ENCODE measurements at regions not wholly inside any gene's neighbourhood (a gene's known extent, or its start where the extent isn't known, plus 50 kb on each side); places are given as distances from the start of the nearest gene placed in this dataset.

DNA sequence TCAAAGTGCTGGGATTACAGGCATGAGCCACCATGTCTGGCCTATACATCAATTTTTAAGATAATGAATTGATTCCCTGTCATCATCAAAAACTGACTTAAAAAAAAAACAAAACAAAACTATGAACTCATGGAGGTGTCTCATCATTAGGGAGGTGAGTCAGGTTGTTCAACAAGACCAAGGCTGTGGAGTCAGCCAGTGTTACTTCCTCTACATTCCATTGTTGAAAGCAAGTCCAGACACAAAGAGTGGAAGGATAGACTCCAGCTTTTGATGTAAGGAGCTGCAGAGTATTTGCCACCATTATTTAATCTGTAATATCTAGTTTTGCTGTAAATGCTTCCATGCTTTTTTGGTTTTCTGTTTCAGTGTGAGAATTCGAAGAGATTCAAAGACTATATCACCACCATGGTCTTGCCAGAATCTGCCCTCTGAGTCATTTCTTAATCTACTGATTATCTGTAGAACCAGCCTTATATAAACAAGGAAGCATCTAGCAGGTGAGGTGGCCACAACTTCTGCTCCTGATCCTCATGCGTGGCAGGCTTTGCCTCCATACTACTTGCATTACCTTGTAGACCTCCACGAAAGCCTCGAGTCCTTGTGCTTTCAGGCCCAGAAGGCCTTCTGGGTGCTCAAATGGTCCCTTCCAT lies 156.1 kb downstream of the FGF1 start:
- ChIA-PET CTCF (ENCODE audit: low intra/inter-chr PET ratio, low total read pairs) (no interaction called here), POLR2A (no interaction called here)
- Histone ChIP-seq H2AFZ (ENCODE audit: low read length) (no peak overlapping the region), H3K36me3 (replicated peaks in 1 of 2; ENCODE audit: control insufficient read depth in 1 of 2, insufficient read depth in 2 of 2, low read length in 2 of 2) (no peaks in the 10 kb centered on the region), H3K4me3 (replicated peaks in 1 of 3; ENCODE audit: insufficient read depth in 1 of 3, low read depth in 2 of 3, low read length in 3 of 3) (no peak overlapping the region), H3K9me3 (ENCODE audit: low read length) (no peaks in the 10 kb centered on the region; the same call in 1 of the 2 replicates), H3K9ac (ENCODE audit: insufficient read depth, low read depth, low read length) (no peak overlapping the region), H3K4me2 (ENCODE audit: low read depth, low read length) (no peak overlapping the region), H3K4me1 (ENCODE audit: insufficient read depth, low read length) (peaks cover 20% of the 10 kb centered on the region; the same call in 1 of the 2 replicates), H3K79me2 (ENCODE audit: insufficient read depth, low read length) (no peaks in the 10 kb centered on the region), H3K27me3 (ENCODE audit: control insufficient read depth in 1 of 2, insufficient read depth in 2 of 2, low read length in 2 of 2) (no peaks in the 10 kb centered on the region), H4K20me1 (ENCODE audit: insufficient read depth, low read length) (no peaks in the 10 kb centered on the region), H3K27ac (ENCODE audit: extremely low read length, insufficient read depth, low read length) (no peak overlapping the region)
- in situ Hi-C loops (cut with HindIII; ENCODE audit: extremely low pct_ligation_motif_present, low pct_unique_long_range_greater_than_20kb) = no loop called here
- intact Hi-C loops (cut with micrococcal nuclease; ENCODE audit: unreplicated experiment) = no loop called here
- DNase-seq (ENCODE audit: low spot score) (peak; percentile 59), FAIRE-seq (no peak), ATAC-seq (peak; percentile 61; the same call in 2 of the 3 replicates)
- 76% methylated on average over 4 of the region's 4 CpGs for WGBS (ENCODE audit: low lambda C conversion rate)
- no TSS peak for BruUV-seq (replicated peaks)
- no peak for TF ChIP-seq NPAS2 (CRISPR knock-in tag; IDR thresholded peaks at IDR 0.05; ENCODE audit: borderline replicate concordance)
- TF ChIP-seq ZNF552 (CRISPR knock-in tag; IDR thresholded peaks at IDR 0.05; ENCODE audit: borderline replicate concordance) = no peak
- TF ChIP-seq SALL2 (CRISPR knock-in tag; IDR thresholded peaks at IDR 0.05) = no peak
- TF ChIP-seq ZNF207 (IDR thresholded peaks at IDR 0.05; ENCODE audit: borderline replicate concordance) = no peak
- no peak for TF ChIP-seq ZFP36L1 (CRISPR knock-in tag; IDR thresholded peaks at IDR 0.05)
- no peak for TF ChIP-seq ZNF670 (CRISPR knock-in tag; IDR thresholded peaks at IDR 0.05; ENCODE audit: borderline replicate concordance)
- no peak for TF ChIP-seq ZNF282 (IDR thresholded peaks at IDR 0.05; ENCODE audit: partially characterized antibody)
- no peak for TF ChIP-seq GTF2F1 (IDR thresholded peaks at IDR 0.05; ENCODE audit: low read length)
- no peak for TF ChIP-seq ZBTB21 (CRISPR knock-in tag; IDR thresholded peaks at IDR 0.05)
- no peak for TF ChIP-seq SIN3B (IDR thresholded peaks at IDR 0.05; ENCODE audit: low read length)
- no peak for TF ChIP-seq ZNF512B (CRISPR knock-in tag; IDR thresholded peaks at IDR 0.05; ENCODE audit: borderline replicate concordance)
- TF ChIP-seq, protein P1, sequence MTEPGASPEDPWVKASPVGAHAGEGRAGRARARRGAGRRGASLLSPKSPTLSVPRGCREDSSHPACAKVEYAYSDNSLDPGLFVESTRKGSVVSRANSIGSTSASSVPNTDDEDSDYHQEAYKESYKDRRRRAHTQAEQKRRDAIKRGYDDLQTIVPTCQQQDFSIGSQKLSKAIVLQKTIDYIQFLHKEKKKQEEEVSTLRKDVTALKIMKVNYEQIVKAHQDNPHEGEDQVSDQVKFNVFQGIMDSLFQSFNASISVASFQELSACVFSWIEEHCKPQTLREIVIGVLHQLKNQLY (CRISPR knock-in tag; IDR thresholded peaks at IDR 0.05) = no peak
- TF ChIP-seq IRF2 (CRISPR knock-in tag; IDR thresholded peaks at IDR 0.05) = no peak
- TF ChIP-seq SALL1 (CRISPR knock-in tag; IDR thresholded peaks at IDR 0.05) = no peak
- TF ChIP-seq SOX5 (CRISPR knock-in tag; IDR thresholded peaks at IDR 0.05; ENCODE audit: borderline replicate concordance) = peak; percentile 23; the same call in 1 of the 2 replicates
- TF ChIP-seq SIN3A (IDR thresholded peaks at IDR 0.05; ENCODE audit: borderline replicate concordance, low read depth, low read length) = no peak
- TF ChIP-seq XRCC5 (optimal IDR thresholded peaks at IDR 0.05; ENCODE audit: low read length) = no peak
- TF ChIP-seq, protein P2, sequence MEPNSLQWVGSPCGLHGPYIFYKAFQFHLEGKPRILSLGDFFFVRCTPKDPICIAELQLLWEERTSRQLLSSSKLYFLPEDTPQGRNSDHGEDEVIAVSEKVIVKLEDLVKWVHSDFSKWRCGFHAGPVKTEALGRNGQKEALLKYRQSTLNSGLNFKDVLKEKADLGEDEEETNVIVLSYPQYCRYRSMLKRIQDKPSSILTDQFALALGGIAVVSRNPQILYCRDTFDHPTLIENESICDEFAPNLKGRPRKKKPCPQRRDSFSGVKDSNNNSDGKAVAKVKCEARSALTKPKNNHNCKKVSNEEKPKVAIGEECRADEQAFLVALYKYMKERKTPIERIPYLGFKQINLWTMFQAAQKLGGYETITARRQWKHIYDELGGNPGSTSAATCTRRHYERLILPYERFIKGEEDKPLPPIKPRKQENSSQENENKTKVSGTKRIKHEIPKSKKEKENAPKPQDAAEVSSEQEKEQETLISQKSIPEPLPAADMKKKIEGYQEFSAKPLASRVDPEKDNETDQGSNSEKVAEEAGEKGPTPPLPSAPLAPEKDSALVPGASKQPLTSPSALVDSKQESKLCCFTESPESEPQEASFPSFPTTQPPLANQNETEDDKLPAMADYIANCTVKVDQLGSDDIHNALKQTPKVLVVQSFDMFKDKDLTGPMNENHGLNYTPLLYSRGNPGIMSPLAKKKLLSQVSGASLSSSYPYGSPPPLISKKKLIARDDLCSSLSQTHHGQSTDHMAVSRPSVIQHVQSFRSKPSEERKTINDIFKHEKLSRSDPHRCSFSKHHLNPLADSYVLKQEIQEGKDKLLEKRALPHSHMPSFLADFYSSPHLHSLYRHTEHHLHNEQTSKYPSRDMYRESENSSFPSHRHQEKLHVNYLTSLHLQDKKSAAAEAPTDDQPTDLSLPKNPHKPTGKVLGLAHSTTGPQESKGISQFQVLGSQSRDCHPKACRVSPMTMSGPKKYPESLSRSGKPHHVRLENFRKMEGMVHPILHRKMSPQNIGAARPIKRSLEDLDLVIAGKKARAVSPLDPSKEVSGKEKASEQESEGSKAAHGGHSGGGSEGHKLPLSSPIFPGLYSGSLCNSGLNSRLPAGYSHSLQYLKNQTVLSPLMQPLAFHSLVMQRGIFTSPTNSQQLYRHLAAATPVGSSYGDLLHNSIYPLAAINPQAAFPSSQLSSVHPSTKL (CRISPR knock-in tag; IDR thresholded peaks at IDR 0.05) = 0 out of 2 replicates have a peak, but pooled peaks have one; percentile 14
- TF ChIP-seq PITX1 (CRISPR knock-in tag; IDR thresholded peaks at IDR 0.05) = no peak
- TF ChIP-seq ZNF235 (CRISPR knock-in tag; IDR thresholded peaks at IDR 0.05; ENCODE audit: borderline replicate concordance) = no peak
